Glomerular visceral epithelial cell (primary cell): ENCODE measurements at regions not wholly inside any gene's neighbourhood (a gene's known extent, or its start where the extent isn't known, plus 50 kb on each side); places are given as distances from the start of the nearest gene placed in this dataset.
A peak's percentile ranks its signal among the peaks of the same experiment; 100 is the strongest.

Experiments
- DNase-seq: peaks from one replicate; pipeline ENCODE4 v3.0.0-alpha.2; 2016; ENCODE audit errors: extremely low spot score

DNA sequence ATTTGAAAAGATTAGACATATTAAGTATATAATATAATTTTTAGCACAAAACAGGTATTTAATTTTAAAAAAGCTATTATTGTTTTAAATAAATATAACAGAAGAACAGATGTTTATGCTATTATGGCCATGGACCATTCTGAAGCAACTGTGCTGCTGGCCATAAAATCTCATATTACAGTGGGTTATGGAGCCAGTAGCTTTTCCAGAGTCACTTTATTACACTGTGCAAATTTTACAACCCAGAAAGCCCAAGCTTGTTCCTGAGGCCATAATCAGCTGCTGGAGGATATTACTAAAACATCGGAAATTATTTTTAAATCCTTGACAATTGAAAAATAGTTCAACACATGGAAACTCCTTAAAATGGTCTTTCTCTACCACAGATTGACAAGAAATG lies 557.3 kb upstream of the KCNMB2 start:
- no peak for DNase-seq

DNA sequence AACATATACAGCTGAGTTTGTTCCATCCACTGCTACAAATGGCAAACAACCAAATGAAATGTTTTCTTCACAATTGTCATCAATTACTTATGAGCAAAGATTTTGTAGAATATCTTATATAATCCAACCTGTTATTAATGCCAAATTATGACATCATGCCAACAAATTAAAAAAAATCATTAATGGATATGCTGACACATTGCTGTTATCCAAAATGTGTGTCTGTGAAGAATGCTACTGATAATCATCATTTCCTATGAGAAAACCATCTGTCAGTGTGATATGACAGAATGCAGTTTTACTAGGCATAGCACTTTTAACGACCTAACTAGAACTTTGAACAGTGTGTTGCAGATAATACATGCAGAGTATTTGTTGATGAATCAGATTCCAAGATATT lies 556.5 kb upstream of the KCNMB2 start:
- no peak for DNase-seq

DNA sequence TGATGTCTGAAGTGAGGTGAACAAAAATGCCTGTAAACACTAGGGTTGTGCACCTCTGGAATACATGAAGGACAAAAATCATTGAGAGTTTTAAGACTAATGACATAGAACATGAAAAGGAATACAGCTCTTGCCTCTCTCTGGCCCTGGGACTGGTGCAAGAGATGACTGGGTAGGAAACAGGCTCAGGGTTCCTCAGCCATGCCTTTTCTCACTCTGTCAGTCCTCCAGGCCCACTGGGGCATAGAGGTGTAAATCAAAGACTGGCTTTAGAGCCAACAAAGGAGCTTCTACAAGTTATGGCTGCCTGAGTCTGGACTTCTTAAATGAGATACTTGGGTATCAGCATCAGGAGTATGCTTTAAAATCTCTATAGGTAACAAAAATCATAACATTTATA lies 554.7 kb upstream of the KCNMB2 start:
- DNase-seq, result no peak

DNA sequence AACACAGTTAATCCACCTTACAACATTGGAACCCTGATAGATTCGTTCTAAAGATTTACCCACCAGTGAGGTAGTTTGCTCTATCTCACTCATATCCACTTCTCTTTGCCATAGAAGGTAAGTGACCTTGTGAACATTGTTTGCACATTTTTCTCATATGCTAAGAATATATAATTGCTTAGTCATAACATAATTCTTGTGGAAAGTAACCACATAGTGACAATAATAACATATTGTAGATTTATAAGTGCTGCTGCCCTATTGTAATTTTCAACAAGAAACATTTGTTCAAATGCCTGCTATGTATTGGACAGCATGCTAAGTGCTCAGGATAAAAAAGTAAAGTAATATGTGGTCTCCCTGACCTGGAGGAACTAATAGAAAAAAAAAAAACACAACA lies 554.2 kb upstream of the KCNMB2 start:
- peak; percentile 4 for DNase-seq

DNA sequence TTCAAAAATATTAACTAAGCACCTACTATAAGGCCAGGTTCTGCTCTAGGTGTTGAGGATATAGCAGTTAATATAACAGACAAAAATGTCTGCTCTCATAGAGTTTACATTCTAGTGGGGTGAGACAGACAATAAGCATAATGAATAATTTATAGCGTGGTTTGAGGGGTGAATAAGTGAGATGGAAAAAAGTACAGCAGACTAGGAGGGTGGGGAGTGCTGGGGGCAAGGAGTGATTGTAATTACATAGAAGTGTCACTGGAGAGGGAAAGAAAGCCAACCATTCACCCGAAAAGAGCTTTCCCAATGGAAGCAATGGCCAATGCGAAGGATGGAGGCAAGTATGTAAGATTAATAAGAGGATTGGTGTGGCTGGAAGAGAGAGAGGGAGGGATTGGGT lies 552.9 kb upstream of the KCNMB2 start:
- DNase-seq, result no peak

DNA sequence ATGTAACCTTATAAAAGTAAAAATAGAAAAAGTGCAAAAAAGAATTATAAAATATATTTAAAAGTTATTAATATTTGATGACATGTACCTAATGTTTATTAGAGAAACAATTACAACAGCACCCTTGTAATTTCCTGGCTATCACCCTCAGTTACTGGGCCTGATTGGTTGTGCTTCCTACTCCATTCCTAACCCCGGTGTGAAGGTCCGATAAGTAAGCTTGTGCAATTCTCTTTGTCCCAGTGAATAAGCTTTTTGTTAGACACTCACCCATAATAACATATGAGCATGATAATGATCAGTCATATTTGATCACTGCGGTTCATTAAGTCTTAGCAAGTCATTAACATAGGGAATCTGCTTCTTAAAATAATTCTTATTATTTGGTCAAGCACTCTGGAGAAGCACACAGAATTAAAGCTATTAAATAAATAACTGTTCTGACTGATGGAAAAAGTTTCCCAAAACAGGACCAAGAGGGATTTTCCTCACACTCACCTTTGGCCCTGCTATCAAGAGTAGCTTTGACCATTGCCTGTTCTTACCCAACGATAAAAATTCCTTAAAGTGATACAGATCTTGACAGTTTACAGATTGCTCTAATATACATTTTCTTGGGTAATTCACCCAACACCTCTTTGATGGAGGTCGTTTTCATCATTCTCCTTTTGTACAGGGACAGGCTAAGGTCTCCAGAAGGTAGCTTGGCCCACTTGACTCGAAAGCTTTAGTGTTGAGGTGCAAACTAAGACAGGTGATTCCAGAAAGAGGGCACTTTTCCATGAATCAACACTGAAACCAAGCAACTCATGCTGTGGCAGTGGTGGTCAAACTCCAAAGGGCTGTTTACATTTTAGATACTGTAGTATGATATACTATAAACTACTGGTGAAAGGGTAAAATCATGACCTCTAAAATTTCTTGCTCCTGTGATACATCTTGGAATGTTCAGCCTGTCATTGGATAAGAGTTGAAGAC lies 543.0 kb upstream of the KCNMB2 start:
- no peak for DNase-seq

DNA sequence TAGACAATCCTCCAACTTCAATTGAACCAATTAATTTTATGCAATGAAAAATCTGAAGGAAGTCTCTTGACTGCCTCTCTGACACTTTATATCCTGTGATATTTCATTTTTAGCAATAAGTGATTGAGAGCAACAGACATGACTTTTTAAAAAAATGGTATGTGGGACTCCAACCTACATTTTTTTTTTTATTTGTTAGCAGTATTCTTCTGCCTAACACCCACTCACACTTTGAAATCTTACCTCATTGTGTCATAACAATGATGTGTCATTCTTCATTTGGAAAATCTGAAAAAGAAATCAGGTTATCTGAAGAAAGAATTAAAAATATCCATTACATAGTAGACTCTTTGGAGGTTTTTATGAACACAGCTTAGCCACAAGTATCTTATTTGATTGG lies 541.3 kb upstream of the KCNMB2 start:
- no peak for DNase-seq

DNA sequence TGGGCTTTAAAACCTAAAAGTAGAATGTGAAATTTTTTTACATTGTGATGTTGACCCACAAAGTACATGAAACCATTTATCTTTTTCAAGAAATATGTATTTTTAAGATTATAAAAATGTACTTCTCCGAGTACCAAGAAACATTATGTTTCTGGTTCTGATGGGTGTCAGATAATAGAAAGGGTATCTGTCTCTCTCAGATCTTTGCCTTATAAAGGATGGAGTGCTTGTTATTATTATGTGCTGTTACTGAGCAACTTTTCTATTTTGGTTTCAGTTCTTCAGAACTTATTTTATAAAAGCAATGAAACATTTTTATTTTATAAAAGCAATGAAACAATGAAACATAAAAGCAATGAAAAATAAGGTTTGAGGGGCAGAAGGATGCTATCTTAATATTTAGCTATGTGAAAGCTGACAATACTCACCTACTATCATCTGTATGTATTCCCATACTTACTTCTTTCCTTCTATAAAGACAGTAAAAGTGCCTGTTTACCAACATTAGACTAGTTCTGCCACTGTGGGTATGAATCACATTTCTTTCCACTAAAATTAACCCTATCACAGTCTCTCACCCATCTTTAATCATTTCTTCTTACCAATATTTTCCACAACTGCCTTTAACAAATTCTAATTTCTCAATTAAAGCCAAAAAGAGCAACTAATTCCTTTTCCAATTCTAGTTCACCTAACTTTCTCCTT lies 540.7 kb upstream of the KCNMB2 start:
- no peak for DNase-seq

DNA sequence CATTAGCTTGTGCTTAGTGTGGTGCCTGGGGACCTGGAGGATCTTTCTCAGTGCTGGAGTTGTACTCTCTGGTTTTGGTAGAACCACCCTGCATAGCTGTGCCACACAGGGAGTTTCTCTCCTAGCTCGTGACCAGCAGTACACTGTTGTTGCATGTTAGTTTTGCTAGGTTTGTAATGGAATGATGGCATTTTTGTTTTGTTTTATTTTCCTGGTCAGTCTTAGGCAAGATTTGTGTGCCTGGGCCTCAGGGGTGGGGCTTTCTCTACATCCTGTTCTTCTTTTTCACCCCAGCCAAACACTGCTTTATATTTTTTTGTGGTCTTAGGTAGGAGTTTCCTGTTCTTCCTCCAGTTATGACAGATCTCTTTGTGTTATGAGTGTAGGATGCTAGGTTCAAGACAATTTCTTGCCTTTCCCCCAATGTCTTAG lies 534.5 kb upstream of the KCNMB2 start:
- DNase-seq, result no peak

DNA sequence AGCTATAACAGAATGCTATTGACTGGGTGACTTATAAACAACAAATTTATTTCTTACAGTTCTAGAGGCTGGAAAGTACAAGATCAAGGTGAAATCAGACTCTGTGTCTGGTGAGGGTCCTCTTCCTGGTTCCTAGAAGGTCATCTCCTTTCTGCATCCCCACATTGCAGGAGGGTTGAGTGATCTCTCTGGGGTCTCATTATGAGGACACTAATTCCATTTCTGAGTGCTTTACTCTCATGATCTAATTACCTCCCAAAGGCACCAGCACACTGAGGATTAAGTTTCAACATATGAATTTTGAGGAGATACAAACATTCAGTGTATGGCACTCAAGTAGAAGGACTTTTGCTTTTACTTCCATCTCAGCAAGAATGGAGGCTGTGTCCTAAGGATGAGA lies 534.1 kb upstream of the KCNMB2 start:
- DNase-seq, result no peak

DNA sequence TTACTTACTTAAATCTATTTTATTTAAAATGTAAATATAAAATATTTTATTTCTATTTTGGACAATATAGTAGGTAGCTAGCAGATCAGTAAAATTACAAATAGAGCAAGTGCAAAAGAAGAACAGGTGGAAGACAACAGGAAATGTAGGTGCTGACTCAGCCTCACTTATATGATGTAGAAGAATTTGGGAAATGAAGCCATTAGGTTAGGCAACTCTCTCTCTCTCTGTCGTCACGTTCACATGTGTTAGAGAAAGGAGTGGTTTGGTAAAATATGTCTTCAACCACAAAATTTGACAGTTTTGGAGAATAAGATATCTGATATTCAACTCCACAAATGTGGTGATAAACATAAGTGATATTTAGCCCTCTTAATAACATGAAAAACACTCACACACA lies 532.5 kb upstream of the KCNMB2 start:
- no peak for DNase-seq

DNA sequence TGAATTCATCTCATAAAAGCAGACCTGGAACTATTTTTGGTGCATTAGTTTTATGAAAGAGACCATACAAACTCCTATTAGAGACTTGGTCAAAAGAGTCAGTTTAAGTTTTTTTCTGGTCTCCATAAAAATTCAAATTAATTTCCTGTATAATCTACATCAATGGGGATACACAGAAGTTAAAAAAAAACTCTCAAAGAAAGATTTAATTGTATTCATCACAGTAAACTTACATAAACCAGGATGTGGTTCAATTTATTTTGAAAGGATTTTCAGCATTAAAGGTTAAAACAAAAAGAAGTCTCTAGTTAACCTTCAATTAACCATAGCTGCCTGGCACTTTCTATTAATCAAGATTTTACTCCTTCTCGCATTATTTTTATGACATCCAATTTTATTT lies 530.3 kb upstream of the KCNMB2 start:
- no peak for DNase-seq

DNA sequence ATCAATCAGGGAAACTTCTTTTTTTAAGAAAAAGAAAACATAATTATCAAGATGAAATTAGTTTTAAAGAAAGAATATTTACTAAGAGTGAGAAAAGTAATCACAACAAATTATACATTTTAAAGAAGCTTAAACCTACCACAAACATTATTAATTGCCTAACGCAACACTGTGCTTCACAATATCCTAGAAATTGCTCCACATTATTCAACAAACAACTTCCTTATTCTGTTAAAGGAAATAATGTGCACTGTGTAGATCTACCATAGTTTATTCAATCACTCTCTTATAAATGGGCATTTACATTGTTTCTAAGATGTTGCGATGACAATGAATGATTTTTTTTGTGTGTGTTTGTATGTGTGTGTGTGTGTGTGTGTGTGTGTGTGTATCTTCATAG lies 525.9 kb upstream of the KCNMB2 start:
- no peak for DNase-seq

DNA sequence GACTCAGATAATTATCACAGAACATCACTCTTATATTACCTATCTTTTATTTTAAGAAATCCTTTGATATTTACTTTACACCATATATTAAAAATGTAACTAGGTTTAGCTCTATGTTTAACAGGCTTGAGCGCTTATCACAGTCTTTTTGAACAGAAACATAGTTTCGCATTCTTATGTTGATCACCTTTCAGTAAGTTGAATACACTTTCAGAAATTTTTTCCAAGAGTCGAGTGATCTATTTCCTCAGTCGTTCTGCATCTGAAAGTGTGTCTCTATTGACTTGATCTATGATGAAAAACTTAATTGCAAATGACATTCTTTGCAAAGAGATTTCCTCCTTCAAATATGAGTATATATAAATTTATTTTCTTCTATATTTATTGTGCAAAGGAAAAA lies 516.6 kb upstream of the KCNMB2 start:
- no peak for DNase-seq

DNA sequence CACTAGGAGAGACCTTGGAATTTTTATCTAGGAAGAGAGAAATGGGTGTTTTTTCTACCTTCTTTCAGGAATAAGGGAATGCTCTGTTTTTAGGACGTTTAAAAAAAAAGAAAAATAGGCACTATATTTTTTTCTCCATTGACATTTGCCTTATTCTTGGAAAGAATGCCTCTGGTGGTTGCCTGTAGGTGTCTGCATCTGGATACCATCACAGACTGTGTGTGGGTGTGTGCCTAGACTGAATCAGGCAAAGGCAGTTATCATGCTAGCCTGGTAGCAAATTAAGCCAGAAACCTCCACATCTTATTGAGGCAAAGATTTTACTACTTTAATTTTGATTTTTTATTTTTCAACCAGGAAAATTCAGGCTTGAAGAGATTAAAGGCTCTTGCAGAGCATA lies 513.6 kb upstream of the KCNMB2 start:
- DNase-seq, result no peak

DNA sequence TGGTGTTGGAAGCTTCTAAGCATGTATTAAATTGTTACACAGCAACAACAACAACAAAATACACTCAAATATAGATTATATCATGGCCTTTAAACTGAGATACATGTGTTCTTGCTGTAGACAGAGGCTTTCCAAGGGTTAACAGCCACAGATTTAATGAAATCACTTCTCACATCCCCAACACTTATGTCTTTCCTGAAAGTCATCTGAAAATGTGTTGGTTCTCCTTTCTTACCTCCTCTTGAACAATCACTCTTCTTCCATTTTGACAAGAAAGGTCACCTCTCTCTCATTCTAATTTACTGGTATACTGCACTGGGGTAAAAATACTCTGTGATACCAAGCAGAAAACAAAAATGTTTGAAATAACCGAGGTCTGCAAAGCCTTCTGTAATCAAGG lies 507.3 kb upstream of the KCNMB2 start:
- DNase-seq, result no peak

DNA sequence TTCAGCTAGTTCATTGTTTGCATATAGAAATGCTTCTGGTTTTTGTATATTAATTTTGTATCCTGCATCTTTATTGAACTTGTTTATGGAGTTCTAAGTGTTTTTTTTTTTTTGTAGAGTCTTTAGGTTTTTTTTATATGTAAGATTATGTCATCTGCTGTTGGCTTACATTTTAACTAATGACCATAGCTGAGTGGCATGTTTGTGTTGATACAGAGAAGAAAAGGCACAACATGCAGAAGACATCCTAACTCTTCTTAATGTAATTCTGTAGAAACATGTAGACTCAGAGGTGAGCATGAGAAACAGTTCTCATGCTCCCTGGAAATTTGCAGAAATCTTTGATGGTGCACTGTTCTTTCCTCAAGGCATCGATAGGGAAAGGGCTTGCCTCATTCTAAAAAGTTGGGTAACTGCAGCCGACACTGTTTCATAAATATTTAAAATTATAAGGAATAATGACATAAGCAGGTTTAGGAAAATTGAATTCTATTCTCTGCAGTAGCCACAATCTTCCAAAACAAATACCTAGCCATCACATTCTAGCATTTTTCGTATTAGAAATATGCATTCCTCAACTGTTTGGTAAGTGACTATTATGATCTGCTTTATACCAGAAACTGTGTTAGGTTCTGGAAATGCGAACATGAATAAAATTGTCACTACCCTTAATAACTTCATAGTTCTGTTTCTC lies 499.6 kb upstream of the KCNMB2 start:
- DNase-seq, result no peak

DNA sequence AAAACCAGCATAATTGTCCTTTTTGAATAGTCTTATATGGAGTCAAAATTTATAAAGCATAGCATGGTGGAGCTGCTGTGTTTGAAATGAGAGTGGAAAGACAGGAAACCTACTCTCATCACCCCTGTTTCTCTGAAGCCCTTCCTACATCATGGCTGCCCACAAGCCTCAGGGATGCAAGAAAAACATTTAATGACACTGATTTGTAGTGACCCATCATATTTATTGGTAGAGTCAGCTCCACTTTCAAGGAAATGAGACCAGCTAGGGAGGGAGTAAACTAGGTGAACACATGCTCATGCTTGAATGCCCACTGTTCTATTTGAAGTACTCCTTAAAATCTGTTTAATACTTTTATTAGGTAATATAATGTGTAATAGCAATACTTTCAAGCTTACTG lies 494.3 kb upstream of the KCNMB2 start:
- no peak for DNase-seq

DNA sequence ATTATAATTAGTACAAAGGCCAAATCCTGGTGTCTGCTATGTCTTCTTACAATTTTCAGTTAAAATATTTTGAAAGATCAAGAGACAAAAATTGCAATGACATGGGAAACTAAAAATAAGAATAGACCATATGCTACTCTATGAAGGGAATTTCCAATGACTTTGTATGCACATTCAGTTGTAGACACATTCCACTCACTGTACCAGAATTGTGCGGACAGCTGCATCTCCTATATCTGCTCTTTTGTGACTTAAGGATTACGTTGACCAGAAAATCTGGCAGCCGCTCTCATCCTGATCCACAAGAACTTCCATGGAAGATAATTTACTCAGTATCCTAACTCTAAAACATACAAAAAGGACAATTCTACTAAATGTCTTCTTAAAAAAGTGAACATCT lies 493.9 kb upstream of the KCNMB2 start:
- no peak for DNase-seq

DNA sequence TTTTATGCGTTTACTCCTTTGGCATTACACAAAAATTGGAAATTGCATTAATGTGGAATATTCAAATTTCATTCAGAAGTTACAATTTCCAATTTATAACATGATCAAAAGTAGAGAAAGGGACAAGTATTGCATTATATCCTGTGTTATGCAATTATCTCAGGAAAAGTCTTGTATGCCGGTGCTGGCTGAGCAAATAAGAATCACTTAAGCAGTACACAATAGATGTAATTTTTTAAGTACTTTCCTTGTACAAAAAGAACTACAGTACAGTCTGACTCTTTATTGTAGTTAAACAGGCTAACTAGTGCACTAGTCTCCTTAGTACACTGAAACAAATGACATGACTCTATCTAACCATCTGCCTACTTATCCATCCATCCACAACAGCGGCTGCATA lies 493.2 kb upstream of the KCNMB2 start:
- DNase-seq, result no peak

DNA sequence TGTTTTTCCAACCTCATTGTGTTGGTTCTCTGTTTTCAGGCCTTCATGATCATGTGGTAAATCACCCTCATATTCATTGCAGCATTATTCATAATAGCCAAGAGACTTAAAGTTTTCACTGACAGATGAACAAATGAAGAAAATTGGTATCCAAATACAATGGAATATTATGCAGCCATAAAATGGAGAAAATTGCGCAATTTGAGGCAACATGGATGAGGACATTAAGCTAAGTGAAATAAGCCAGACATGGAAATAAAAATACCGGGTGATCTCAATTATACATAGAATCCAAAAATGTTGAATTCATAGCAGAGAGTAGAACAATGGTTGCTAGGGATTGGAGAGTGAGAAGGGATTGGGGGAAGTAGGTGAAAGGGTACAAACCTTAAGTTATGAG lies 491.9 kb upstream of the KCNMB2 start:
- DNase-seq, result no peak

DNA sequence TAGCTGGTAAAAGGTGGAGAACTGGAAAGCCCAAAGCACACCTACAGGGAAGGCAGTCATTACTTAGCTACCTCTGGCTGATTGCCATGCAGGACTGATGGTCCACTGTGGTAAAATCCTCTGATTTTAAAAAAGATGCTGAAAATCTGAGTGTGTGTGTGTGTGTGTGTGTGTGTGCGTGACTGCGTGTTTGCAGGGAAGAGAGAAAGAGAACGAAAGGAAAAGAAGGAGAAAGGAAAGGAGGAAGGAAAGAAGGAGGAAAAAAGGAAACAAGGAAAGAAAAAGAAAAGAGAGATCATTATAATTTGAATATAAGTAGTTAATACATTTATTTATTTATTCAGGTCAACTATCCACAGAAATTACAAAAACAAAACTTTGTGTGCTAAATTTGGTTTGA lies 488.7 kb upstream of the KCNMB2 start:
- no peak for DNase-seq

DNA sequence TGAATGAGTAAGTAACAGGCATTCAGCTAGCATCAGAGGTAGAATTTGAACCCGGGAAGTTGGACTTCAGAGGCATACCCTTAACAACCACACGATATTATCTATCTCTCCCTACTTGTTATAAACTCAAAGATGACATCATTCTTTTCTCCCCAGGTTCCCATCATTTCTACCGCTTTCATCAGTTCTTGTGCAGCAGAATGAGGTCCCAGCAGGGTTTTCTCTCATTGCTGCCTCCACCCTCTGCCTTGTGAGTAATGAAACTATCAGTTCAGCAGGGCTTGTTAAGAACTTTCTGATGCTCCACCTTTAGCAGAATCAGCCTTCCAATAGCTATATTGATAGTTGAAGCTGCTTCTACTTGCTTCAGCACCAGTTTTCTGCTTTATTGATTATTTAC lies 487.5 kb upstream of the KCNMB2 start:
- no peak for DNase-seq
